A673 (cell line): ENCODE measurements at regions not wholly inside any gene's neighbourhood (a gene's known extent, or its start where the extent isn't known, plus 50 kb on each side); places are given as distances from the start of the nearest gene placed in this dataset.
A peak's percentile ranks its signal among the peaks of the same experiment; 100 is the strongest.

ENCODE experiments used
- BruUV-seq: library from RNA; stranded (reverse); fragments of 400-500 nt; replicated peaks from 2 replicates; lab custom pipeline; 2021; lab: Mats Ljungman, UMichigan
- CTCF ChIA-PET: fragments of 300-600 bp; sonication (Branson Sonifier 250); formaldehyde crosslinking; loops from one replicate; lab custom pipeline; 2022; ENCODE audit warnings: antibody characterized with exemption; lab: Charles Lee
- POLR2A ChIA-PET: fragments of 300-600 bp; sonication (Branson Sonifier 250); formaldehyde crosslinking; loops from one replicate; lab custom pipeline; 2022; ENCODE audit warnings: antibody characterized with exemption; ENCODE audit not compliant: low non-redundant PET; lab: Charles Lee
- DNase-seq: peaks from one replicate; pipeline ENCODE4 v3.0.0-alpha.2; 2015; ENCODE audit warnings: low spot score
- H3K27ac ChIP-seq: fragments of 200-600 bp; sonication (generic); 2 replicates; pipeline ENCODE4 v1.5.1; 2016; ENCODE audit warnings: mixed run types, low read depth, mild to moderate bottlenecking, mixed read lengths, antibody characterized with exemption, low read length; ENCODE audit not compliant: poor library complexity, severe bottlenecking
- H3K27me3 ChIP-seq: fragments of 200-600 bp; sonication (generic); replicated peaks from 2 replicates; pipeline ENCODE4 v1.6.1; 2017; ENCODE audit warnings: mixed run types, low read depth, mild to moderate bottlenecking, mixed read lengths, antibody characterized with exemption, low read length; ENCODE audit not compliant: insufficient read depth, poor library complexity
- H3K36me3 ChIP-seq: fragments of 200-600 bp; sonication (generic); 2 replicates; pipeline ENCODE4 v1.6.1; 2016; ENCODE audit warnings: mixed run types, mild to moderate bottlenecking, mixed read lengths, antibody characterized with exemption, low read length; ENCODE audit not compliant: insufficient read depth, poor library complexity, severe bottlenecking
- H3K4me1 ChIP-seq: fragments of 200-600 bp; sonication (generic); 2 replicates; pipeline ENCODE4 v1.6.1; 2017; ENCODE audit warnings: mixed run types, mild to moderate bottlenecking, mixed read lengths, antibody characterized with exemption, low read length; ENCODE audit not compliant: insufficient read depth, poor library complexity, severe bottlenecking
- H3K4me3 ChIP-seq: fragments of 200-600 bp; sonication (generic); 2 replicates; pipeline ENCODE4 v1.5.1; 2016; ENCODE audit warnings: low read depth, mixed run types, mild to moderate bottlenecking, mixed read lengths, low read length; ENCODE audit not compliant: poor library complexity, severe bottlenecking
- H3K9me3 ChIP-seq: fragments of 200-600 bp; sonication (generic); 2 replicates; pipeline ENCODE4 v1.6.1; 2016; ENCODE audit warnings: mixed run types, low read depth, mild to moderate bottlenecking, mixed read lengths, antibody characterized with exemption, low read length; ENCODE audit not compliant: poor library complexity, severe bottlenecking
- CTCF ChIP-seq: fragments of 300-800, 200-600 bp; sonication (generic); conservative IDR thresholded peaks from 2 replicates; pipeline ENCODE4 v1.5.1; 2017; ENCODE audit warnings: low read depth, mild to moderate bottlenecking, antibody characterized with exemption, low read length, moderate library complexity, mixed read lengths
- EZH2 ChIP-seq: fragments of 200-600 bp; sonication (generic); IDR thresholded peaks from 2 replicates; pipeline ENCODE4 v1.6.1; 2017; ENCODE audit warnings: borderline replicate concordance, low read depth, mild to moderate bottlenecking, mixed read lengths, antibody characterized with exemption, low read length; ENCODE audit not compliant: poor library complexity, severe bottlenecking
- intact Hi-C: fragments of 100-400 bp; cut with micrococcal nuclease; formaldehyde crosslinking; loops from one replicate; pipeline ENCODE4 v1.10.0; 2022; ENCODE audit not compliant: unreplicated experiment

GRCh38 chr11:37352485-37352884, 754.4 kb upstream of the RAG2 start:
- Histone ChIP-seq H3K27me3 (no peaks in the 10 kb centered on the region), H3K36me3 (no peaks in the 10 kb centered on the region), H3K4me1 (peaks cover 10% of the 10 kb centered on the region), H3K4me3 (no peak overlapping the region), H3K27ac (no peak overlapping the region), H3K9me3 (no peaks in the 10 kb centered on the region)
- intact Hi-C loops = no loop called here
- BruUV-seq = no TSS peak
- POLR2A ChIA-PET = no interaction called here
- TF ChIP-seq EZH2 = no peak
- TF ChIP-seq CTCF = peak; percentile 33; the same call in 1 of the 2 replicates
- peak; percentile 21 for DNase-seq
- CTCF ChIA-PET = no interaction called here

- intact Hi-C loops = no loop called here
- no peaks in the 10 kb centered on the region for H3K27me3 ChIP-seq
- no peak overlapping the region for H3K27ac ChIP-seq
- no peak overlapping the region for H3K4me3 ChIP-seq
- BruUV-seq = no TSS peak
- POLR2A ChIA-PET = no interaction called here
- CTCF ChIA-PET = no interaction called here
- H3K4me1 ChIP-seq = no peaks in the 10 kb centered on the region
- H3K9me3 ChIP-seq = no peaks in the 10 kb centered on the region
- H3K36me3 ChIP-seq = no peaks in the 10 kb centered on the region
- TF ChIP-seq CTCF (no peak), EZH2 (no peak)
- no peak for DNase-seq
These were observed 745.3 kb upstream of the RAG2 start for GRCh38 chr11:37343290-37343689.

GRCh38 chr11:37336401-37336800, 738.4 kb upstream of the RAG2 start:
- peak; percentile 25 for DNase-seq
- intact Hi-C loops = no loop called here
- Histone ChIP-seq H3K4me3 (no peak overlapping the region), H3K4me1 (no peaks in the 10 kb centered on the region), H3K27ac (no peak overlapping the region), H3K9me3 (no peaks in the 10 kb centered on the region), H3K36me3 (no peaks in the 10 kb centered on the region), H3K27me3 (no peaks in the 10 kb centered on the region)
- no peak for TF ChIP-seq EZH2
- TF ChIP-seq CTCF = no peak
- BruUV-seq = no TSS peak
- ChIA-PET CTCF (no interaction called here), POLR2A (no interaction called here)
